ENCODE measurements at regions not wholly inside any gene's neighbourhood (a gene's known extent, or its start where the extent isn't known, plus 50 kb on each side); places are given as distances from the start of the nearest gene placed in this dataset.
"Not testable (repeated sequence)": the region's sequence is repeated elsewhere in the genome, so short reads cannot be mapped to it uniquely, and the experiment has no call there.

- no peak for DNase-seq
These were observed 545.3 kb upstream of the NCAM2 start for GRCh38 chr21:20452935-20453334.

GRCh38 chr21:20459838-20460237 is 538.4 kb upstream of the NCAM2 start:
- DNase-seq: peak; percentile 43

- no peak for DNase-seq
These were observed 534.8 kb upstream of the NCAM2 start for GRCh38 chr21:20463362-20463761.

- no peak for DNase-seq
These were observed 528.8 kb upstream of the NCAM2 start for GRCh38 chr21:20469361-20469760.

- no peak for DNase-seq
These were observed 511.9 kb upstream of the NCAM2 start for GRCh38 chr21:20486303-20486702.

- not testable (repeated sequence) for DNase-seq
These were observed 495.3 kb upstream of the NCAM2 start for GRCh38 chr21:20502915-20503314.

GRCh38 chr21:20507783-20508182 is 490.4 kb upstream of the NCAM2 start:
- no peak for DNase-seq

- DNase-seq: no peak
These were observed 486.9 kb upstream of the NCAM2 start for GRCh38 chr21:20511216-20511880.

- DNase-seq: no peak
These were observed 482.8 kb upstream of the NCAM2 start for GRCh38 chr21:20515446-20515845.

- no peak for DNase-seq
These were observed 479.1 kb upstream of the NCAM2 start for GRCh38 chr21:20519076-20519475.

- no peak for DNase-seq
These were observed 475.6 kb upstream of the NCAM2 start for GRCh38 chr21:20522611-20523010.

GRCh38 chr21:20523191-20523590 is 475.0 kb upstream of the NCAM2 start:
- DNase-seq: no peak

GRCh38 chr21:20527731-20528460 is 470.3 kb upstream of the NCAM2 start:
- DNase-seq: no peak

GRCh38 chr21:20537130-20537529 is 461.1 kb upstream of the NCAM2 start:
- DNase-seq: no peak

- DNase-seq: no peak
These were observed 460.1 kb upstream of the NCAM2 start for GRCh38 chr21:20538039-20538658.

GRCh38 chr21:20545454-20545853 is 452.8 kb upstream of the NCAM2 start:
- DNase-seq: no peak

GRCh38 chr21:20551939-20552338 is 446.3 kb upstream of the NCAM2 start:
- no peak for DNase-seq

- DNase-seq: no peak
These were observed 443.4 kb upstream of the NCAM2 start for GRCh38 chr21:20554785-20555184.

- peak; percentile 6 for DNase-seq
These were observed 427.4 kb upstream of the NCAM2 start for GRCh38 chr21:20570824-20571232.

GRCh38 chr21:20572582-20572981 is 425.6 kb upstream of the NCAM2 start:
- no peak for DNase-seq

GRCh38 chr21:20581361-20581760 is 416.8 kb upstream of the NCAM2 start:
- no peak for DNase-seq

- no peak for DNase-seq
These were observed 406.9 kb upstream of the NCAM2 start for GRCh38 chr21:20591284-20591683.

GRCh38 chr21:20592463-20592862 is 405.7 kb upstream of the NCAM2 start:
- no peak for DNase-seq

- DNase-seq: no peak
These were observed 395.0 kb upstream of the NCAM2 start for GRCh38 chr21:20603236-20603635.
